ENCODE measurements at regions not wholly inside any gene's neighbourhood (a gene's known extent, or its start where the extent isn't known, plus 50 kb on each side); places are given as distances from the start of the nearest gene placed in this dataset.

- in situ Hi-C loops (cut with MboI; ENCODE audit: low sequenced_read_pairs) = no loop called here
Observed at GRCh38 chr6:165987483-165988301, 180.0 kb downstream of the TBXT start.

- in situ Hi-C loops (cut with MboI; ENCODE audit: low sequenced_read_pairs) = no loop called here
Observed at GRCh38 chr6:165986914-165987482, 180.7 kb downstream of the TBXT start.

- in situ Hi-C loops (cut with MboI; ENCODE audit: low sequenced_read_pairs) = no loop called here
Observed at GRCh38 chr6:165986311-165986913, 181.2 kb downstream of the TBXT start.

- in situ Hi-C loops (cut with MboI; ENCODE audit: low sequenced_read_pairs) = no loop called here
Observed at GRCh38 chr6:165985806-165986299, 181.8 kb downstream of the TBXT start.

GRCh38 chr6:165985281-165985805 lies 182.3 kb downstream of the TBXT start:
- in situ Hi-C loops (cut with MboI; ENCODE audit: low sequenced_read_pairs) = no loop called here

GRCh38 chr6:165984729-165985275 lies 182.8 kb downstream of the TBXT start:
- in situ Hi-C loops (cut with MboI; ENCODE audit: low sequenced_read_pairs) = no loop called here

GRCh38 chr6:165983112-165984072 lies 184.3 kb downstream of the TBXT start:
- in situ Hi-C loops (cut with MboI; ENCODE audit: low sequenced_read_pairs) = no loop called here

- in situ Hi-C loops (cut with MboI; ENCODE audit: low sequenced_read_pairs) = no loop called here
Observed at GRCh38 chr6:165978476-165978875, 189.2 kb downstream of the TBXT start.

- in situ Hi-C loops (cut with MboI; ENCODE audit: low sequenced_read_pairs) = no loop called here
Observed at GRCh38 chr6:165976684-165977083, 191.0 kb downstream of the TBXT start.

- in situ Hi-C loops (cut with MboI; ENCODE audit: low sequenced_read_pairs) = no loop called here
Observed at GRCh38 chr6:165974817-165975216, 192.8 kb downstream of the TBXT start.

- in situ Hi-C loops (cut with MboI; ENCODE audit: low sequenced_read_pairs) = no loop called here
Observed at GRCh38 chr6:165973473-165973872, 194.2 kb downstream of the TBXT start.

- in situ Hi-C loops (cut with MboI; ENCODE audit: low sequenced_read_pairs) = no loop called here
Observed at GRCh38 chr6:165972139-165972802, 195.4 kb downstream of the TBXT start.

- in situ Hi-C loops (cut with MboI; ENCODE audit: low sequenced_read_pairs) = no loop called here
Observed at GRCh38 chr6:165971202-165971601, 196.4 kb downstream of the TBXT start.

GRCh38 chr6:165970001-165970400 lies 197.7 kb downstream of the TBXT start:
- in situ Hi-C loops (cut with MboI; ENCODE audit: low sequenced_read_pairs) = no loop called here

GRCh38 chr6:165969184-165969583 lies 198.5 kb downstream of the TBXT start:
- in situ Hi-C loops (cut with MboI; ENCODE audit: low sequenced_read_pairs) = no loop called here

- in situ Hi-C loops (cut with MboI; ENCODE audit: low sequenced_read_pairs) = no loop called here
Observed at GRCh38 chr6:165968408-165968807, 199.2 kb downstream of the TBXT start.

GRCh38 chr6:165967810-165968407 lies 199.7 kb downstream of the TBXT start:
- in situ Hi-C loops (cut with MboI; ENCODE audit: low sequenced_read_pairs) = no loop called here

GRCh38 chr6:165963750-165964149 lies 203.9 kb downstream of the TBXT start:
- in situ Hi-C loops (cut with MboI; ENCODE audit: low sequenced_read_pairs) = no loop called here

GRCh38 chr6:165962366-165962765 lies 205.3 kb downstream of the TBXT start:
- in situ Hi-C loops (cut with MboI; ENCODE audit: low sequenced_read_pairs) = no loop called here
